ENCODE measurements at regions not wholly inside any gene's neighbourhood (a gene's known extent, or its start where the extent isn't known, plus 50 kb on each side); places are given as distances from the start of the nearest gene placed in this dataset.

GRCh38 chr4:187608001-187608421 is 387.6 kb upstream of the ZFP42 start:
- DNase-seq (ENCODE audit: low spot score): no peak
- H3K27me3 ChIP-seq (ENCODE audit: insufficient read depth, poor library complexity, severe bottlenecking): no peaks in the 10 kb centered on the region
- no peaks in the 10 kb centered on the region for H3K36me3 ChIP-seq (ENCODE audit: low read depth)
- no peak overlapping the region for H3K4me3 ChIP-seq (ENCODE audit: severe bottlenecking)
- TF ChIP-seq CTCF (IDR thresholded peaks at IDR 0.05; ENCODE audit: poor library complexity, severe bottlenecking): no peak
- peak overlapping the region; percentile 6 for H3K27ac ChIP-seq (ENCODE audit: poor library complexity, severe bottlenecking)
- peak; percentile 52; the same call in 2 of the 3 replicates for ATAC-seq (ENCODE audit: low read depth)
- H3K4me1 ChIP-seq (ENCODE audit: insufficient read depth, poor library complexity, severe bottlenecking): peaks cover 20% of the 10 kb centered on the region
- no peaks in the 10 kb centered on the region for H3K9me3 ChIP-seq (ENCODE audit: severe bottlenecking)

- DNase-seq (ENCODE audit: low spot score) (no peak), ATAC-seq (ENCODE audit: low read depth) (no peak)
- no peaks in the 10 kb centered on the region for H3K36me3 ChIP-seq (ENCODE audit: low read depth)
- peaks cover 8% of the 10 kb centered on the region for H3K4me1 ChIP-seq (ENCODE audit: insufficient read depth, poor library complexity, severe bottlenecking)
- TF ChIP-seq CTCF (IDR thresholded peaks at IDR 0.05; ENCODE audit: poor library complexity, severe bottlenecking): no peak
- H3K27ac ChIP-seq (ENCODE audit: poor library complexity, severe bottlenecking): no peak overlapping the region
- H3K27me3 ChIP-seq (ENCODE audit: insufficient read depth, poor library complexity, severe bottlenecking): no peaks in the 10 kb centered on the region
- no peak overlapping the region for H3K4me3 ChIP-seq (ENCODE audit: severe bottlenecking)
- no peaks in the 10 kb centered on the region for H3K9me3 ChIP-seq (ENCODE audit: severe bottlenecking)
Measured at GRCh38 chr4:187612301-187612700, 383.3 kb upstream of the ZFP42 start.

- Histone ChIP-seq H3K4me1 (ENCODE audit: insufficient read depth, poor library complexity, severe bottlenecking) (peaks cover 1% of the 10 kb centered on the region), H3K27ac (ENCODE audit: poor library complexity, severe bottlenecking) (no peak overlapping the region), H3K36me3 (ENCODE audit: low read depth) (no peaks in the 10 kb centered on the region), H3K4me3 (ENCODE audit: severe bottlenecking) (no peak overlapping the region), H3K27me3 (ENCODE audit: insufficient read depth, poor library complexity, severe bottlenecking) (no peaks in the 10 kb centered on the region), H3K9me3 (ENCODE audit: severe bottlenecking) (no peaks in the 10 kb centered on the region)
- ATAC-seq (ENCODE audit: low read depth) (no peak), DNase-seq (ENCODE audit: low spot score) (no peak)
- TF ChIP-seq CTCF (IDR thresholded peaks at IDR 0.05; ENCODE audit: poor library complexity, severe bottlenecking): no peak
Measured at GRCh38 chr4:187613089-187613839, 382.3 kb upstream of the ZFP42 start.

GRCh38 chr4:187615972-187616371 is 379.6 kb upstream of the ZFP42 start:
- DNase-seq (ENCODE audit: low spot score): no peak
- Histone ChIP-seq H3K27ac (ENCODE audit: poor library complexity, severe bottlenecking) (no peak overlapping the region), H3K27me3 (ENCODE audit: insufficient read depth, poor library complexity, severe bottlenecking) (no peaks in the 10 kb centered on the region), H3K4me1 (ENCODE audit: insufficient read depth, poor library complexity, severe bottlenecking) (peaks cover 15% of the 10 kb centered on the region), H3K36me3 (ENCODE audit: low read depth) (no peaks in the 10 kb centered on the region), H3K9me3 (ENCODE audit: severe bottlenecking) (no peaks in the 10 kb centered on the region), H3K4me3 (ENCODE audit: severe bottlenecking) (no peak overlapping the region)
- TF ChIP-seq CTCF (IDR thresholded peaks at IDR 0.05; ENCODE audit: poor library complexity, severe bottlenecking): no peak
- ATAC-seq (ENCODE audit: low read depth): no peak

- ATAC-seq (ENCODE audit: low read depth) (no peak), DNase-seq (ENCODE audit: low spot score) (no peak)
- H3K9me3 ChIP-seq (ENCODE audit: severe bottlenecking): no peaks in the 10 kb centered on the region
- H3K27me3 ChIP-seq (ENCODE audit: insufficient read depth, poor library complexity, severe bottlenecking): no peaks in the 10 kb centered on the region
- H3K27ac ChIP-seq (ENCODE audit: poor library complexity, severe bottlenecking): no peak overlapping the region
- peaks cover 15% of the 10 kb centered on the region for H3K4me1 ChIP-seq (ENCODE audit: insufficient read depth, poor library complexity, severe bottlenecking)
- no peak overlapping the region for H3K4me3 ChIP-seq (ENCODE audit: severe bottlenecking)
- no peaks in the 10 kb centered on the region for H3K36me3 ChIP-seq (ENCODE audit: low read depth)
- no peak for TF ChIP-seq CTCF (IDR thresholded peaks at IDR 0.05; ENCODE audit: poor library complexity, severe bottlenecking)
Measured at GRCh38 chr4:187617113-187617512, 378.5 kb upstream of the ZFP42 start.

Measured in RWPE2 (cell line).